ENCODE measurements at regions not wholly inside any gene's neighbourhood (a gene's known extent, or its start where the extent isn't known, plus 50 kb on each side); places are given as distances from the start of the nearest gene placed in this dataset.
"Not testable (repeated sequence)": the region's sequence is repeated elsewhere in the genome, so short reads cannot be mapped to it uniquely, and the experiment has no call there.

DNA sequence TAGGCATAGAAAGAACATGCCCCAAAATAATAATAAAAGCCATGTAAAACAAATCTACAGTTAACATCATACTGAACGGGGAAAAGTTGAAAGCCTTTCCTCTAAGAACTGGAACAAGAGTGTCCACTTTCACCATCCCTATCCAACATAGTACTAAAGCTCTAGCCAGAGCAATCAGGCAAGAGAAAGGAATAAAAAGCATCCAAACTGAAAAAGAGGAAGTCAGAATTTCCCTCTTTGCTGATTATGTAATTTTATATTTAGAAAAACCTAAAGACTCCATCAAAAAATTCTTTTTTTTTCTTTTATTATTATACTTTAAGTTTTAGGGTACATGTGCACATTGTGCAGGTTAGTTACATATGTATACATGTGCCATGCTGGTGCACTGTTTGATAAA, 661.6 kb upstream of the CBLB start:
- DNase-seq (ENCODE audit: low read depth), result no peak
- TF ChIP-seq, protein P1, sequence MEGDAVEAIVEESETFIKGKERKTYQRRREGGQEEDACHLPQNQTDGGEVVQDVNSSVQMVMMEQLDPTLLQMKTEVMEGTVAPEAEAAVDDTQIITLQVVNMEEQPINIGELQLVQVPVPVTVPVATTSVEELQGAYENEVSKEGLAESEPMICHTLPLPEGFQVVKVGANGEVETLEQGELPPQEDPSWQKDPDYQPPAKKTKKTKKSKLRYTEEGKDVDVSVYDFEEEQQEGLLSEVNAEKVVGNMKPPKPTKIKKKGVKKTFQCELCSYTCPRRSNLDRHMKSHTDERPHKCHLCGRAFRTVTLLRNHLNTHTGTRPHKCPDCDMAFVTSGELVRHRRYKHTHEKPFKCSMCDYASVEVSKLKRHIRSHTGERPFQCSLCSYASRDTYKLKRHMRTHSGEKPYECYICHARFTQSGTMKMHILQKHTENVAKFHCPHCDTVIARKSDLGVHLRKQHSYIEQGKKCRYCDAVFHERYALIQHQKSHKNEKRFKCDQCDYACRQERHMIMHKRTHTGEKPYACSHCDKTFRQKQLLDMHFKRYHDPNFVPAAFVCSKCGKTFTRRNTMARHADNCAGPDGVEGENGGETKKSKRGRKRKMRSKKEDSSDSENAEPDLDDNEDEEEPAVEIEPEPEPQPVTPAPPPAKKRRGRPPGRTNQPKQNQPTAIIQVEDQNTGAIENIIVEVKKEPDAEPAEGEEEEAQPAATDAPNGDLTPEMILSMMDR (IDR thresholded peaks at IDR 0.05; ENCODE audit: insufficient read depth, low read length), result no peak
- H3K4me3 ChIP-seq (ENCODE audit: low read depth, low read length), result no peak overlapping the region

DNA sequence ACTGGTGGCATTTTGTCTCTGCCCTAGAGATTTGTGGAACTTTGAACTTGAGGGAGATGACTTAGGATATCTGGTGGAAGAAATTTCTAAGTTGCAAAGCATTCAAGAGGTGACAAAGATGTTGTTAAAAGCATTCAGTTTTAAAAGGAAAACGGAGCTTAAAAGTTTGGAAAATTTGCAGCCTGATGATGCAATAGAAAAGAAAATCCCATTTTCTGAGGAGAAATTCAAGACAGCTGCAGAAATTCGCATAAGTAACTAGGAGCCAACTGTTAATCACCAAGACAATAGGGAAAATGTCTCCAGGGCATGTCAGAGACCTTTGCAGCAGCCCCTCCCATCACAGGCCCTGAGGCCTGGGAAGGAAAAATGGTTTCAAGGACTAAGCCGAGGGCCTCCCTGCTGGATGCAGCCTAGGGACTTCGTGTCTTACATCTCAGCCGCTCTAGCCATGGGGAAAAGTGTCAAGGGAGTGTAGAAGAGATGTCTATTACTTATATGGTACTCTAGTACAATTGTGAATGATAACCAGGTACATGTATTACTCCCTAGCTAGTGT, 663.0 kb upstream of the CBLB start:
- DNase-seq (ENCODE audit: low read depth); H3K4me3 ChIP-seq (ENCODE audit: low read depth, low read length): not testable (repeated sequence)

DNA sequence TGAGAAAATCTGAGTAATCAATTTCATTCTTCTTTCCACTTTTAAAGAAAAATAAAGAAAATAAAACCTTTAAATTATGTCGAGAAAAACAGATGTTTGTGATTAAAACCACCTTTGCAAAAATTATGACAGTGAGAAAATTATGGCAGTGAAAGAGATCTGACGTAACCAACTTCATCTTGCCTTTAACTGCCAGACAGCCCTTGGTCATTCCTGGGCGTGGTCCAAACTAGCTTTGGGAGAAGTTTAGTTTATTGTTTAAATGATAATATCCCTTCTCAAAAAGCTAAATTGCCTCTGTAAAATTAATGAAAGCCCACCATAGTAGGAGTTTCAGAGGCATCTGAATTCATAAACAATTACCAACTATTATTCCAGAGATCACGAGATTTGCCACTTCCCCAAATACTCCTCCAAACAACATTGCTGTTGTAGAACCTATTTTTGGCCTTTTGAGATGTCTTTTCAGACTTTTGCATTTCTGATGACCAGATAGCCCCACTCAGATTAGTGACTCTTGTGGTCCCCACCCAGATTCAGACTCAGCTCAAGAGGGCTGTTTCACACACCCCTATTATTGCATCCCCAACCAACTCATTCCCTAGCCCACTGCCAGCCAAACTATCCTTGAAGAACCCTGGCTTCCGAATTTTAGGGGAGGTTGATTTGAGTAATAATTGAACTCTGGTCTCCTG, 664.4 kb upstream of the CBLB start:
- TF ChIP-seq, protein P1 (IDR thresholded peaks at IDR 0.05; ENCODE audit: insufficient read depth, low read length), result no peak
- peak; percentile 73 for DNase-seq (ENCODE audit: low read depth)

DNA sequence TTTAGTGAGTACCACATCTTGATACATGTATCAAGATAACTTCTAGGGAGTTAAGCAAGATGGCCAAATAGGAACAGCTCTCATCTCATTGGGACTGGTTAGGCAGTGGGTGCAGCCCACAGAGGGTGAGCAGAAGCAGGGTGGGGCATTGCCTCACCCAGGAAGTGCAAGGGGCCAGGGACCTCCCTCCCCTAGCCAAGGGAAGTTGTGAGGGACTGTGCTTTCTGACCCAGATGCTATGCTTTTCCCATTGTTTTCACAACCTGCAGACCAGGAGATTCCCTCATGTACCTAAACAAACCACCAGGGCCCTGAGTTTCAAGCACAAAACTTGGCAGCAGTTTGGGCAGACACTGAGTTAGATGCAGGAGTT, 665.0 kb upstream of the CBLB start:
- H3K4me3 ChIP-seq (ENCODE audit: low read depth, low read length), result no peak overlapping the region
- DNase-seq (ENCODE audit: low read depth), result no peak
- TF ChIP-seq, protein P1 (IDR thresholded peaks at IDR 0.05; ENCODE audit: insufficient read depth, low read length), result no peak

More for the DNA sequence above, 664.4 kb upstream of the CBLB start:
- H3K4me3 ChIP-seq (ENCODE audit: low read depth, low read length), result no peak overlapping the region

DNA sequence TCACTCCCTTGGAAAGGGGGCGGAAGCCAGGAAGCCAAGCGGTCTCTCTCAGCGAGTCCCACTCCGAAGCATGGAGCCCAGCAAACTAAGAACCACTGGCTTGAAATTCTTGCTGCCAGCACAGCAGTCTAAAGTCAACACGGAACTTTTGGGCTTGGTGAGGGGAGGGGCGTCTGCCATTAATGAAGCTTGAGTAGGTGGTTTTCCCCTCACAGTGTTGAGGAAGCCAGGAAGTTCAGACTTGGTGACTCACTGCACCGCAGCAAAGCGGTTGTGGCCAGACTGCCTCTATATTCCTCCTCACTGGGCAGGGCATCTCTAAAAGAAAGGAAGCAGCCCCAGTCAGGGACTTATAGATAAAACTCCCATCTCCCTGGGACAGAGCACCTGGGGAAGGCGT, 665.4 kb upstream of the CBLB start:
- H3K4me3 ChIP-seq (ENCODE audit: low read depth, low read length), result no peak overlapping the region
- TF ChIP-seq, protein P1 (IDR thresholded peaks at IDR 0.05; ENCODE audit: insufficient read depth, low read length), result no peak
- peak; percentile 12 for DNase-seq (ENCODE audit: low read depth)

DNA sequence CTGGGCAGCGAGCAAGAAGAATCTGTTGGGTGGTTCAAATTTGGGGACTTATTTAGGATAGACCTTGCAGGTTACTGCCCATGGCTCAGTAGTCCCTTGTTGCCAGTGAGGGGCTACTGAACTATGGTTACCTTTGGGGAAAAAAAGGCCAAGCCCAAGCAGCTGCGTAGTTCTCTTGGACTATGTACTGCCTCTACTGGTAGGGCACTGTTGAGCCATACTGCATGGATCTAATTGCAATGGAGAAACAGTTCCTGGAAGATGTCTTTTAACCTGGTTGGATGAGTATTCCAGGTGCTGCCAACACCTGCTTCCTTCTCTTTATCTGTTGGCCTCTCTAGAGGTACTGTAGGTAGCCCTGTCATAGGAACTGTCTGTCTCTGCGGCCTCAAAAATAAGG, 671.9 kb upstream of the CBLB start:
- DNase-seq (ENCODE audit: low read depth), result no peak
- H3K4me3 ChIP-seq (ENCODE audit: low read depth, low read length), result no peak overlapping the region
- TF ChIP-seq, protein P1 (IDR thresholded peaks at IDR 0.05; ENCODE audit: insufficient read depth, low read length), result no peak

DNA sequence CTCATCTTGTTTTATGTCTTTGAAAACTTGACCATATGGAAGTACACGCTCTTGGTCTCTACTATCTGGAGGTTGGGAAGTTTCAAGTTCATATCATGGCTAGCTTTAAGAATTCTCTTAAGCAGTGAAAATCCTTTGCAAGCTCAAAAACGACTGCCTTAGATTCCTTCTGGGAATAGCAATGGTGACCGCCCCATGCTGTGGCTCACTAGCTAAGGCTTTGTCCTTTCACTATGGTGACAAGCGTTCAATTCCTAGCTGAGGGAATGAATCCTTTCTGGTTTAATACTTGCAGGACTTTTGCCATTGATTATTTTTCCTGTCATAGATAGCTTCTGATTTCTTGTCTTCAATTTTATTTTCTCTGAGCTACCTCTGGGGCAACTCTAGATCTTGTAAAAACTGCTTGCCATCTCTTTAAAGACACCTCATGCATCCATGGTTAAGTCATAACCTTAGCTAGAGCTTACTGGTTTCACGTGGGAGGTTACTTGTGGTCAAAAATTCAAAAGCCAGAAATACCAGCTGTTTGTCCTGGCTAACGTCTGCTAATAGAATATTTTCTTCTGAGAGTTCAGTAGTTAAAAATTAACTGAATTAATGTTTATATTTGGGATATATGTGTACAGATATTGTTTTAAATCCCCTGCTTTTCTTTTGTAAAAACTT, 673.4 kb upstream of the CBLB start:
- TF ChIP-seq, protein P1 (IDR thresholded peaks at IDR 0.05; ENCODE audit: insufficient read depth, low read length), result no peak
- DNase-seq (ENCODE audit: low read depth), result peak; percentile 34
- no peak overlapping the region for H3K4me3 ChIP-seq (ENCODE audit: low read depth, low read length)
